H9 (cell line): ENCODE measurements at regions not wholly inside any gene's neighbourhood (a gene's known extent, or its start where the extent isn't known, plus 50 kb on each side); places are given as distances from the start of the nearest gene placed in this dataset.

Experiments
- DNase-seq: peaks from one replicate; pipeline ENCODE4 v3.0.0-alpha.2; 2017
- H2AFZ ChIP-seq: one replicate; pipeline ENCODE4 v1.6.1; 2013; ENCODE audit warnings: mild to moderate bottlenecking, low read length, control low read depth, moderate library complexity
- H2AK5ac ChIP-seq: 2 replicates; pipeline ENCODE4 v1.6.1; 2013; ENCODE audit warnings: low read length, control low read depth, mixed read lengths; ENCODE audit not compliant: insufficient read length
- H2BK120ac ChIP-seq: one replicate; pipeline ENCODE4 v1.6.1; 2013; ENCODE audit warnings: low read depth, mild to moderate bottlenecking, low read length, control low read depth, inconsistent platforms; ENCODE audit not compliant: poor library complexity, severe bottlenecking
- H2BK12ac ChIP-seq: 2 replicates; pipeline ENCODE4 v1.6.1; 2013; ENCODE audit warnings: low read length, control low read depth, mixed read lengths, low read depth; ENCODE audit not compliant: insufficient read length
- H2BK15ac ChIP-seq: 2 replicates; pipeline ENCODE4 v1.6.1; 2013; ENCODE audit warnings: low read depth, low read length, control low read depth
- H2BK20ac ChIP-seq: one replicate; pipeline ENCODE4 v1.6.1; 2013; ENCODE audit warnings: low read depth, mild to moderate bottlenecking, low read length, control low read depth, inconsistent platforms; ENCODE audit not compliant: poor library complexity, severe bottlenecking
- H2BK5ac ChIP-seq: 2 replicates; pipeline ENCODE4 v1.6.1; 2013; ENCODE audit warnings: low read length, control low read depth, mixed read lengths; ENCODE audit not compliant: insufficient read length
- H3K14ac ChIP-seq: 2 replicates; pipeline ENCODE4 v1.6.1; 2013; ENCODE audit warnings: low read length, control low read depth; ENCODE audit not compliant: insufficient read depth
- H3K18ac ChIP-seq: 2 replicates; pipeline ENCODE4 v1.6.1; 2013; ENCODE audit warnings: low read depth, mild to moderate bottlenecking, mixed read lengths, low read length, control low read depth; ENCODE audit not compliant: insufficient read length
- H3K23ac ChIP-seq: 2 replicates; pipeline ENCODE4 v1.6.1; 2013; ENCODE audit warnings: low read length, control low read depth, mixed read lengths, low read depth; ENCODE audit not compliant: insufficient read length
- H3K23me2 ChIP-seq: 2 replicates; pipeline ENCODE4 v1.6.1; 2013; ENCODE audit warnings: low read depth, mild to moderate bottlenecking, mixed read lengths, low read length, control low read depth; ENCODE audit not compliant: insufficient read length, poor library complexity, severe bottlenecking
- H3K27ac ChIP-seq: 2 replicates; pipeline ENCODE4 v1.5.1; 2013; ENCODE audit warnings: low read length, control low read depth, mixed read lengths, low read depth; ENCODE audit not compliant: insufficient read length
- H3K27me3 ChIP-seq: 2 replicates; pipeline ENCODE4 v1.6.1; 2013; ENCODE audit warnings: low read length, control low read depth, inconsistent platforms; ENCODE audit not compliant: insufficient read depth
- H3K4ac ChIP-seq: 2 replicates; pipeline ENCODE4 v1.6.1; 2013; ENCODE audit warnings: low read depth, mild to moderate bottlenecking, control low read depth, inconsistent platforms, low read length, moderate library complexity
- H3K4me1 ChIP-seq: 2 replicates; pipeline ENCODE4 v1.6.1; 2013; ENCODE audit warnings: low read length, control low read depth, inconsistent platforms; ENCODE audit not compliant: insufficient read depth
- H3K4me2 ChIP-seq: 2 replicates; pipeline ENCODE4 v1.6.1; 2013; ENCODE audit warnings: low read length, control low read depth, mixed read lengths; ENCODE audit not compliant: insufficient read length, insufficient read depth
- H3K56ac ChIP-seq: 2 replicates; pipeline ENCODE4 v1.6.1; 2013; ENCODE audit warnings: low read depth, mild to moderate bottlenecking, mixed read lengths, low read length, control low read depth; ENCODE audit not compliant: insufficient read length
- H3K79me1 ChIP-seq: 2 replicates; pipeline ENCODE4 v1.6.1; 2013; ENCODE audit warnings: low read depth, mild to moderate bottlenecking, moderate library complexity, low read length, control low read depth, inconsistent platforms; ENCODE audit not compliant: insufficient read depth, poor library complexity, severe bottlenecking
- H3K79me2 ChIP-seq: 2 replicates; pipeline ENCODE4 v1.6.1; 2013; ENCODE audit warnings: low read length, control low read depth, inconsistent platforms; ENCODE audit not compliant: insufficient read depth
- H3K9ac ChIP-seq: 2 replicates; pipeline ENCODE4 v1.6.1; 2013; ENCODE audit warnings: low read length, control low read depth, mixed read lengths; ENCODE audit not compliant: insufficient read length; ENCODE audit errors: extremely low read depth
- H3K9me3 ChIP-seq: one replicate; pipeline ENCODE4 v1.6.1; 2013; ENCODE audit warnings: low read depth, low read length, inconsistent platforms; ENCODE audit not compliant: control insufficient read depth
- H3T11ph ChIP-seq: one replicate; pipeline ENCODE4 v1.6.1; 2013; ENCODE audit warnings: mild to moderate bottlenecking, low read length, control low read depth, inconsistent platforms
- H4K20me1 ChIP-seq: one replicate; pipeline ENCODE4 v1.6.1; 2013; ENCODE audit not compliant: control insufficient read depth, insufficient read length, insufficient read depth
- H4K5ac ChIP-seq: 2 replicates; pipeline ENCODE4 v1.6.1; 2013; ENCODE audit warnings: low read depth, mild to moderate bottlenecking, mixed read lengths, low read length, control low read depth; ENCODE audit not compliant: insufficient read length
- H4K8ac ChIP-seq: replicated peaks from 2 replicates; pipeline ENCODE4 v1.6.1; 2013; ENCODE audit warnings: low read length, control low read depth, mixed read lengths, low read depth; ENCODE audit not compliant: insufficient read length
- H4K91ac ChIP-seq: 2 replicates; pipeline ENCODE4 v1.6.1; 2013; ENCODE audit warnings: low read depth, mild to moderate bottlenecking, moderate library complexity, mixed read lengths, low read length, control low read depth; ENCODE audit not compliant: insufficient read length
- H3K27ac Mint-ChIP-seq, 3 experiments: 2 replicates in 2 of 3; 3 replicates in 1 of 3; pipeline ENCODE4 v1.8.0; 2020 to 2021; ENCODE audit warnings: mixed read lengths in 3 of 3, mild to moderate bottlenecking in 1 of 3, moderate library complexity in 1 of 3
- H3K27me3 Mint-ChIP-seq: 2 replicates; pipeline ENCODE4 v1.8.0; 2021; ENCODE audit warnings: low read depth, mild to moderate bottlenecking, moderate library complexity, mixed read lengths
- H3K36me3 Mint-ChIP-seq, 3 experiments: 2 replicates in 2 of 3; 3 replicates in 1 of 3; pipeline ENCODE4 v1.8.0; 2020 to 2021; ENCODE audit warnings: low read depth in 3 of 3, mixed read lengths in 3 of 3; ENCODE audit not compliant: insufficient read depth in 1 of 3
- H3K4me1 Mint-ChIP-seq, 2 experiments: 2 replicates each; pipeline ENCODE4 v1.8.0; 2020; ENCODE audit warnings: mixed read lengths in 2 of 2
- H3K4me3 Mint-ChIP-seq, 2 experiments: 2 replicates in 1 of 2; 3 replicates in 1 of 2; pipeline ENCODE4 v1.8.0; 2020 to 2021; ENCODE audit warnings: mild to moderate bottlenecking in 2 of 2, mixed read lengths in 2 of 2, moderate library complexity in 1 of 2
- H3K9me3 Mint-ChIP-seq, 2 experiments: 2 replicates in 1 of 2; 3 replicates in 1 of 2; pipeline ENCODE4 v1.8.0; 2020; ENCODE audit warnings: mild to moderate bottlenecking in 2 of 2, mixed read lengths in 2 of 2, moderate library complexity in 1 of 2
- WGBS: extraction: QIAGEN DNeasy Blood & Tissue Kit; methylation state at CpG from one replicate; pipeline ENCODE4 v1.1.7; 2013; ENCODE audit warnings: missing lambda C conversion rate, low lambda C conversion rate, mixed read lengths; ENCODE audit not compliant: insufficient read length; ENCODE audit errors: extremely low coverage; 5-methylcytosine and 5-hydroxymethylcytosine counted together
- TF ChIP-seq, protein P1 (sequence below): fragments of 200-600 bp; sonication (generic); conservative IDR thresholded peaks from 3 replicates; pipeline ENCODE4 v1.8.0; 2021; ENCODE audit warnings: antibody characterized with exemption, mild to moderate bottlenecking

DNA sequence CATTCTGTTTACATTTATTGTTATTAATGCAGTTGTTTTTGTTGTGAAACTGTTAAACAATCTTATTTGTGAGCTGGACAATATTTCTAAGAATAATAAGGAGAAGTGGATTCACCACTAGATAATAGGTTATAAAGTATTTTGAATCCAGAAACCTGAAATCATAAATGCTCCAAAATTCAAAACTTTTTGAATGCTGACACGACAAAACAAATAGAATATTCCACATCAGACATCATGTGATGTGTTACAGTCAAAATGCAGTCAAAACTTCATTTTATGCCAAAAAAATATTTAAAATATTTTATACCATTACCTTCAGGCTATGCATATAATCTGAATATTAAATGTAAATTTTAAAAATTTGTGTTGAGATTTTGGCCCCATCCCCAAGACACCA, 1321.4 kb downstream of the SLITRK1 start:
- H4K91ac ChIP-seq, result no peak overlapping the region
- no peak overlapping the region for H2AFZ ChIP-seq
- no peak for DNase-seq
- no peaks in the 10 kb centered on the region for H3K23me2 ChIP-seq
- no peaks in the 10 kb centered on the region for H3K27me3 ChIP-seq
- H3K4ac ChIP-seq, result no peak overlapping the region
- no peaks in the 10 kb centered on the region for H4K20me1 ChIP-seq
- no peak overlapping the region for H2BK5ac ChIP-seq
- H3K27ac ChIP-seq, result no peak overlapping the region
- H3K56ac ChIP-seq, result no peak overlapping the region
- Mint-ChIP-seq H3K4me1 (no peaks in the 10 kb centered on the region), H3K4me3 (no peak overlapping the region), H3K36me3 (no peaks in the 10 kb centered on the region), H3K27ac (no peak overlapping the region), H3K27me3 (no peaks in the 10 kb centered on the region), H3K9me3 (no peaks in the 10 kb centered on the region)
- H3K23ac ChIP-seq, result no peak overlapping the region
- no CpG with 5 or more reads among the region's 1 CpG for WGBS
- no peaks in the 10 kb centered on the region for H3K9me3 ChIP-seq
- no peak overlapping the region for H4K5ac ChIP-seq
- H3K4me1 ChIP-seq, result no peaks in the 10 kb centered on the region
- H3K14ac ChIP-seq, result no peak overlapping the region
- H2BK20ac ChIP-seq, result no peak overlapping the region
- no peak overlapping the region for H3K9ac ChIP-seq
- H3K4me2 ChIP-seq, result no peak overlapping the region
- H3T11ph ChIP-seq, result no peak overlapping the region
- no peaks in the 10 kb centered on the region for H3K79me1 ChIP-seq
- H2BK15ac ChIP-seq, result no peak overlapping the region
- H3K18ac ChIP-seq, result no peak overlapping the region
- no peak overlapping the region for H2BK120ac ChIP-seq
- H3K79me2 ChIP-seq, result no peaks in the 10 kb centered on the region
- H4K8ac ChIP-seq, result no peak overlapping the region
- no peak overlapping the region for H2BK12ac ChIP-seq
- TF ChIP-seq, protein P1, sequence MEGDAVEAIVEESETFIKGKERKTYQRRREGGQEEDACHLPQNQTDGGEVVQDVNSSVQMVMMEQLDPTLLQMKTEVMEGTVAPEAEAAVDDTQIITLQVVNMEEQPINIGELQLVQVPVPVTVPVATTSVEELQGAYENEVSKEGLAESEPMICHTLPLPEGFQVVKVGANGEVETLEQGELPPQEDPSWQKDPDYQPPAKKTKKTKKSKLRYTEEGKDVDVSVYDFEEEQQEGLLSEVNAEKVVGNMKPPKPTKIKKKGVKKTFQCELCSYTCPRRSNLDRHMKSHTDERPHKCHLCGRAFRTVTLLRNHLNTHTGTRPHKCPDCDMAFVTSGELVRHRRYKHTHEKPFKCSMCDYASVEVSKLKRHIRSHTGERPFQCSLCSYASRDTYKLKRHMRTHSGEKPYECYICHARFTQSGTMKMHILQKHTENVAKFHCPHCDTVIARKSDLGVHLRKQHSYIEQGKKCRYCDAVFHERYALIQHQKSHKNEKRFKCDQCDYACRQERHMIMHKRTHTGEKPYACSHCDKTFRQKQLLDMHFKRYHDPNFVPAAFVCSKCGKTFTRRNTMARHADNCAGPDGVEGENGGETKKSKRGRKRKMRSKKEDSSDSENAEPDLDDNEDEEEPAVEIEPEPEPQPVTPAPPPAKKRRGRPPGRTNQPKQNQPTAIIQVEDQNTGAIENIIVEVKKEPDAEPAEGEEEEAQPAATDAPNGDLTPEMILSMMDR, result no peak
- H2AK5ac ChIP-seq, result no peak overlapping the region
